ENCODE measurements at regions not wholly inside any gene's neighbourhood (a gene's known extent, or its start where the extent isn't known, plus 50 kb on each side); places are given as distances from the start of the nearest gene placed in this dataset.
"Not testable (repeated sequence)": the region's sequence is repeated elsewhere in the genome, so short reads cannot be mapped to it uniquely, and the experiment has no call there.

DNA sequence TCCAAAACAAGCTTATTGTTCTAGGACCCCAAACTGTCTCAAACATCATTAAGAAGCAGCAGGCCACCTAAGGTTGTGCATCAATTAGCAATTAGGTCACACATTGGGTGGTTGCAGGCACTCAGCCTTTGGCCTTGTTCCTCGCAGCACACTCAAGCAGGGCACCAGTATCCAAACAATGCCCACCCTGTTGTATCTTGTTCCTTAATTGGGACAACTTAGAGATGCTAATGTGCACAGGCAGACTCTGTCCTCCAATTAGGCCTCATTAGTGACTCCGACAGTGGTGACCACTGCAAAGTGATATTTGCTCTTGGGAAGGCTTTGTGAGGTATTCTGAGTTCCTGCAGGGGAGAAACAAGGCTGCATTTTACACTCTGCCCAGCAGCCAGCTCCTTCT is 515.1 kb upstream of the PTBP2 start:
- FAIRE-seq (no peak), DNase-seq (ENCODE audit: insufficient read length) (no peak)
- TF ChIP-seq TAF1 (IDR thresholded peaks at IDR 0.05; ENCODE audit: borderline replicate concordance, low read depth, low read length): no peak
- TF ChIP-seq POLR2AphosphoS5 (IDR thresholded peaks at IDR 0.05; ENCODE audit: low read depth, low read length): no peak
- no peak for TF ChIP-seq POLR2A (IDR thresholded peaks at IDR 0.05; ENCODE audit: low read depth, low read length)

- FAIRE-seq (no peak), DNase-seq (ENCODE audit: insufficient read length) (no peak)
- no peak for TF ChIP-seq POLR2AphosphoS5 (IDR thresholded peaks at IDR 0.05; ENCODE audit: low read depth, low read length)
- TF ChIP-seq TAF1 (IDR thresholded peaks at IDR 0.05; ENCODE audit: borderline replicate concordance, low read depth, low read length): no peak
- no peak for TF ChIP-seq POLR2A (IDR thresholded peaks at IDR 0.05; ENCODE audit: low read depth, low read length)
These were observed 513.6 kb upstream of the PTBP2 start for GRCh38 chr1:96207936-96208335.

GRCh38 chr1:96208428-96208827 is 513.2 kb upstream of the PTBP2 start:
- no peak for FAIRE-seq
- no peak for TF ChIP-seq TAF1 (IDR thresholded peaks at IDR 0.05; ENCODE audit: borderline replicate concordance, low read depth, low read length)
- no peak for TF ChIP-seq POLR2A (IDR thresholded peaks at IDR 0.05; ENCODE audit: low read depth, low read length)
- TF ChIP-seq POLR2AphosphoS5 (IDR thresholded peaks at IDR 0.05; ENCODE audit: low read depth, low read length): no peak
- DNase-seq (ENCODE audit: insufficient read length): no peak

GRCh38 chr1:96210054-96210453 is 511.5 kb upstream of the PTBP2 start:
- TF ChIP-seq TAF1 (IDR thresholded peaks at IDR 0.05; ENCODE audit: borderline replicate concordance, low read depth, low read length) (no peak), POLR2AphosphoS5 (IDR thresholded peaks at IDR 0.05; ENCODE audit: low read depth, low read length) (no peak), POLR2A (IDR thresholded peaks at IDR 0.05; ENCODE audit: low read depth, low read length) (no peak)
- DNase-seq (ENCODE audit: insufficient read length) (no peak), FAIRE-seq (no peak)

GRCh38 chr1:96211202-96211601 is 510.4 kb upstream of the PTBP2 start:
- no peak for FAIRE-seq
- no peak for TF ChIP-seq TAF1 (IDR thresholded peaks at IDR 0.05; ENCODE audit: borderline replicate concordance, low read depth, low read length)
- TF ChIP-seq POLR2A (IDR thresholded peaks at IDR 0.05; ENCODE audit: low read depth, low read length): no peak
- no peak for TF ChIP-seq POLR2AphosphoS5 (IDR thresholded peaks at IDR 0.05; ENCODE audit: low read depth, low read length)
- no peak for DNase-seq (ENCODE audit: insufficient read length)

GRCh38 chr1:96214982-96215381 is 506.6 kb upstream of the PTBP2 start:
- FAIRE-seq (no peak), DNase-seq (ENCODE audit: insufficient read length) (no peak)
- TF ChIP-seq TAF1 (IDR thresholded peaks at IDR 0.05; ENCODE audit: borderline replicate concordance, low read depth, low read length) (no peak), POLR2A (IDR thresholded peaks at IDR 0.05; ENCODE audit: low read depth, low read length) (no peak), POLR2AphosphoS5 (IDR thresholded peaks at IDR 0.05; ENCODE audit: low read depth, low read length) (no peak)

DNA sequence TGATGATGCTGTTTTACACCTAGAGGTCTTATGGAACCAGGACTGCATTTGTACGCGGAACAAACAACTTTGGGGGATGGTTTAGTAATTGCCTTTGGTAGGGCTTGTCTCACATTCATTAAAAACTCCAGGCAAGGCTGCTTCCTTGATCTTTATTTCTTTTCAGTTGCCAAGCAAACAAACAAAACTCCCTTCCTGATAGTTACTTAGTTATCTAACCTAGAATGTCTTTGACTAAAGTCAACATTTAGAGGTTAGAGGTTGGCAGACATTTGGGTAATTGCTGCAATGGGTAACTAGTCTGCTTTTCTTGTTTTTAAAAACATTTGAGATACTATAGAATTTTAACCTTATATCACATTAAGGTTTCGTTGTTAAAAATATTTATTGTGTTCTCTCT is 500.9 kb upstream of the PTBP2 start:
- DNase-seq (ENCODE audit: insufficient read length): no peak
- FAIRE-seq: no peak
- TF ChIP-seq POLR2AphosphoS5 (IDR thresholded peaks at IDR 0.05; ENCODE audit: low read depth, low read length) (no peak), POLR2A (IDR thresholded peaks at IDR 0.05; ENCODE audit: low read depth, low read length) (no peak), TAF1 (IDR thresholded peaks at IDR 0.05; ENCODE audit: borderline replicate concordance, low read depth, low read length) (no peak)

GRCh38 chr1:96222701-96223100 is 498.9 kb upstream of the PTBP2 start:
- FAIRE-seq: no peak
- DNase-seq (ENCODE audit: insufficient read length): no peak
- TF ChIP-seq TAF1 (IDR thresholded peaks at IDR 0.05; ENCODE audit: borderline replicate concordance, low read depth, low read length) (no peak), POLR2AphosphoS5 (IDR thresholded peaks at IDR 0.05; ENCODE audit: low read depth, low read length) (no peak), POLR2A (IDR thresholded peaks at IDR 0.05; ENCODE audit: low read depth, low read length) (no peak)

- DNase-seq (ENCODE audit: insufficient read length); FAIRE-seq: not testable (repeated sequence)
These were observed 497.4 kb upstream of the PTBP2 start for GRCh38 chr1:96224229-96224628.

DNA sequence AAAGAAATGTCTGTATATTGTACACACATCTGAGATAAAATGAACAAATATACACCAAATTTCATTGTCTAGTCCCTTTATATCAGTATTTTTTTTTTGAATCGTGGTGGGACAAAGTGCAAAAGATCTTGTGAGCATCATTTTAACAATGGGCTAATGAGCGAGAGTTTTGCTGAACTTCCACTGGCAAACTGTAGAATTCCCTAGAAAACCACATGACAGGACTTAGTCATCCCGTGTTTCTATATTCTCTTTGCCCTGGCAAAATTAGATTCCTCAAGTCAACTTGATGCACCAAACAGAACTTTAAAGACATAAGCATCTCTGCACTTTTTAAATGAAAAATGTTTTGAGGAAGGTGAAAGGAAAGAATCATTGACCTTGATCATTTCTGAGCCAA is 488.2 kb upstream of the PTBP2 start:
- TF ChIP-seq POLR2A (IDR thresholded peaks at IDR 0.05; ENCODE audit: low read depth, low read length): no peak
- TF ChIP-seq TAF1 (IDR thresholded peaks at IDR 0.05; ENCODE audit: borderline replicate concordance, low read depth, low read length): no peak
- TF ChIP-seq POLR2AphosphoS5 (IDR thresholded peaks at IDR 0.05; ENCODE audit: low read depth, low read length): no peak
- no peak for DNase-seq (ENCODE audit: insufficient read length)
- FAIRE-seq: no peak

GRCh38 chr1:96234299-96234698 is 487.3 kb upstream of the PTBP2 start:
- DNase-seq (ENCODE audit: insufficient read length) (no peak), FAIRE-seq (no peak)
- TF ChIP-seq POLR2AphosphoS5 (IDR thresholded peaks at IDR 0.05; ENCODE audit: low read depth, low read length) (no peak), POLR2A (IDR thresholded peaks at IDR 0.05; ENCODE audit: low read depth, low read length) (no peak), TAF1 (IDR thresholded peaks at IDR 0.05; ENCODE audit: borderline replicate concordance, low read depth, low read length) (no peak)

- FAIRE-seq (no peak), DNase-seq (ENCODE audit: insufficient read length) (no peak)
- no peak for TF ChIP-seq POLR2AphosphoS5 (IDR thresholded peaks at IDR 0.05; ENCODE audit: low read depth, low read length)
- no peak for TF ChIP-seq POLR2A (IDR thresholded peaks at IDR 0.05; ENCODE audit: low read depth, low read length)
- no peak for TF ChIP-seq TAF1 (IDR thresholded peaks at IDR 0.05; ENCODE audit: borderline replicate concordance, low read depth, low read length)
These were observed 485.3 kb upstream of the PTBP2 start for GRCh38 chr1:96236156-96236739.

DNA sequence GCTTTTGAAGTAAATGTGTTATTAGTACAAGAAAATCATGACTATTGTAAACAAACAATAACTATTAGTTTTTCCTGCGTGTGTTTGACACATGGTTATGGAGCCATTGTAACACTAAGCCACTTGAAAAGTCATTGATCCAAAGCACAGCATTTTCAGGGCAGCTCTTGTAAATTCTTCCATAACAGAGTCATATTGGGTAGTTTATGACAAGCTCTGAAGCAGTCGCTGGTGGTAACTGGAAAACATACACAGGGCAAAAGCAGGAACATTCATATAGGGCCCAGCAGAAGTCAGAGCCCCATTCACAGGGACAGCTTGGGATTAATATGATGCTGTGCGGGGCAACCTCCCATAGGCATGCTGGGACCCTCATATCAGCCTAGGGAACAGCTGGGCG is 483.2 kb upstream of the PTBP2 start:
- FAIRE-seq (no peak), DNase-seq (ENCODE audit: insufficient read length) (no peak)
- TF ChIP-seq TAF1 (IDR thresholded peaks at IDR 0.05; ENCODE audit: borderline replicate concordance, low read depth, low read length) (no peak), POLR2A (IDR thresholded peaks at IDR 0.05; ENCODE audit: low read depth, low read length) (no peak), POLR2AphosphoS5 (IDR thresholded peaks at IDR 0.05; ENCODE audit: low read depth, low read length) (no peak)

Data from GM12892 (cell line).